ENCODE measurements at regions not wholly inside any gene's neighbourhood (a gene's known extent, or its start where the extent isn't known, plus 50 kb on each side); places are given as distances from the start of the nearest gene placed in this dataset.
"Not testable (repeated sequence)": the region's sequence is repeated elsewhere in the genome, so short reads cannot be mapped to it uniquely, and the experiment has no call there.

DNA sequence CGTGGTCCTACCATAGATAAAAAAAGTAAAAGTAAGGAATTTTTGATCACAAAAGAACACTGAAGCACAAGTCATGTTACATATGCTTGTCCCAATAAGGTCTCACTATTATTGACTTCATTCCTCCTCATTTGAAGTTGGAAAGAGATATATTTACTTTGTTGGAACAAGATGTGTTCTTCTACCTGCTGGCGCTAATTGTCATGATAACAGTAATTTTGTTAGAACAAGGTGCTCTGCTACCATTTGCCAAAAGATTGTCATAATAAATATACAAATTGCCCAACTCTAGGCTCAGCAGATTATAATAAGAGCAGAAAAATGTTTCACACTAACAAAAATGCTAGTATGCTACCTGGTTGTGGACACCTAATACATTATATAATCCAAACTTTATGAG lies 77.0 kb downstream of the CCDC74A start:
- TF ChIP-seq, protein P1, sequence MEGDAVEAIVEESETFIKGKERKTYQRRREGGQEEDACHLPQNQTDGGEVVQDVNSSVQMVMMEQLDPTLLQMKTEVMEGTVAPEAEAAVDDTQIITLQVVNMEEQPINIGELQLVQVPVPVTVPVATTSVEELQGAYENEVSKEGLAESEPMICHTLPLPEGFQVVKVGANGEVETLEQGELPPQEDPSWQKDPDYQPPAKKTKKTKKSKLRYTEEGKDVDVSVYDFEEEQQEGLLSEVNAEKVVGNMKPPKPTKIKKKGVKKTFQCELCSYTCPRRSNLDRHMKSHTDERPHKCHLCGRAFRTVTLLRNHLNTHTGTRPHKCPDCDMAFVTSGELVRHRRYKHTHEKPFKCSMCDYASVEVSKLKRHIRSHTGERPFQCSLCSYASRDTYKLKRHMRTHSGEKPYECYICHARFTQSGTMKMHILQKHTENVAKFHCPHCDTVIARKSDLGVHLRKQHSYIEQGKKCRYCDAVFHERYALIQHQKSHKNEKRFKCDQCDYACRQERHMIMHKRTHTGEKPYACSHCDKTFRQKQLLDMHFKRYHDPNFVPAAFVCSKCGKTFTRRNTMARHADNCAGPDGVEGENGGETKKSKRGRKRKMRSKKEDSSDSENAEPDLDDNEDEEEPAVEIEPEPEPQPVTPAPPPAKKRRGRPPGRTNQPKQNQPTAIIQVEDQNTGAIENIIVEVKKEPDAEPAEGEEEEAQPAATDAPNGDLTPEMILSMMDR (IDR thresholded peaks at IDR 0.05), result not testable (repeated sequence)
- TF ChIP-seq POLR2A (IDR thresholded peaks at IDR 0.05), result not testable (repeated sequence)
